ENCODE measurements at regions not wholly inside any gene's neighbourhood (a gene's known extent, or its start where the extent isn't known, plus 50 kb on each side); places are given as distances from the start of the nearest gene placed in this dataset.
A peak's percentile ranks its signal among the peaks of the same experiment; 100 is the strongest.

GRCh38 chr21:35136586-35137219 lies 87.6 kb upstream of the RUNX1 start:
- no peak for DNase-seq (ENCODE audit: low spot score)

DNA sequence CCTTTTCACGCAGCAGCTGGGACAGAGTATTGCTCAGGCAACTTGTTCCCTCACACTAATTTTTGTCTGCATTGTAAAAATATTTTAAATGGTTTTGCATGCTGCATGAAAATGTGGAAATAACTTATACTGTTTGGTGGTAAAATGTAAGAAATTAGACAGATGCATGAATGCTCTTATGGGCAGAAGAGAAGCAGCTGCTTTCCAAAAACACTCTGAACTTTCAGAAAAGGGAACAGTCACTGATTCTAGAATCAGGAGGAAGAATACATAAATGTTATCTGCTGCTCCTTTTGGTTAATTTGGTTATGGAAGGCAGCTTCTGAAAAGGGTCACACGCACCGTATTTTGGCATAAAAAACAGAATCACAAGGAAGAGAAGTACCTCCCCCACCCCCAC lies 87.0 kb upstream of the RUNX1 start:
- DNase-seq (ENCODE audit: low spot score), result no peak

DNA sequence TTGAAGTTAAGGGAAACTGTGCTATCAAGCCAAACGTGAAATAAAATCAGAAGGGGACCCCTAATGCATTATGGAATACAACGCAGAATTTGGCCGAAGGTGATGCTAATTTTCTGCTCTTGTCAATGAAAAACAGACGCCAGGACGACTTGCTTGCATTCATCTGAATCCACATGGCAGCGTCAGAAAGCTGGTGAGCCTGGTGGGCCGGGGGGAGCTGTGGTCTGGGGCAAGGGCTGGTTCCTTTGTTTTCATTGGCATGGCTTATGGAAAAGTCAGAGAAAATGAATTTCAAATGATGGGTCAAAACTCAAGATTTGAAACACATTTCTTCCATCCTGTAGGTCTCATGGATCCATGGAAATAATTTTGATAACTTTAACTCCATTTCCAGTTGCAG lies 86.4 kb upstream of the RUNX1 start:
- DNase-seq (ENCODE audit: low spot score), result no peak

DNA sequence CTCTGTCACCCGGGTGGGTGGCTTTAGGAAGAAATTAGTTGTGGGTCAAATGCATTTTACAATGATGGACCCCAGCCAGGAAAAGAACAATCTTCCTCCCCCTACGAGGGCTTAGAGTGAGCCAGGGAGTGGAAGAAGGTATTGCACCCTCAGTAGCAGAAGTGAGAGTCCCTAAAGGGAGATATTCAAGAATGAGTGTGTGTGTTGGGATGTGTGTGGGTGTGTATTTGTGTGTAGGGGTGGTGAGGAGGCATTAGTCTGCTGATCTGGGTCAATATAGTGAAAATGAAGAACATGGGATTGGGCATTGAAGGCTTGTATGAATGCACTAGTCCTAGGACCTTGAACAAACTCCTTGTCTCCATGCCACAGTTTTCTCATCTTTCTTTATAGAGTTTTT lies 85.2 kb upstream of the RUNX1 start:
- DNase-seq (ENCODE audit: low spot score), result no peak

DNA sequence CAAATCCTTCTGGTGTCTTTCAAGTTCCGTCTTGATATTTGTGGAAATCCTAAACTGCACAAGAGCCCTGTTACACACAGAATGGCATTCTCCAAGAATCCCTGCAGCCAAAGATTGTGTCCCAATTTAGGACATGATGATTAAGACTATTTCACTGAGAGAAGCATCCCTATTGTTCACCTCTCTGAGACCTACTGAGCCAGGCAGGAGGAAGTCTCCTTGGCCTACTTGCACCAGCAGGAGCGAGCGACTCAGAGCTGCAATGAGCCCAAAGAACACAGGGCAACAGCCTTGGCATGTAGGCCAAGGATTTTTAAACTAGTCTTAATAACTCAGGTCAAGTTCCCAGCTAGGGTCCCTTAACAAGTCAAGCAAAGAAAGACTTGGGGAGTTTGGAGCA lies 79.4 kb upstream of the RUNX1 start:
- no peak for DNase-seq (ENCODE audit: low spot score)

- no peak for DNase-seq (ENCODE audit: low spot score)
These were observed 78.7 kb upstream of the RUNX1 start for GRCh38 chr21:35127851-35128250.

- no peak for DNase-seq (ENCODE audit: low spot score)
These were observed 77.9 kb upstream of the RUNX1 start for GRCh38 chr21:35127026-35127425.

GRCh38 chr21:35120631-35121180 lies 71.6 kb upstream of the RUNX1 start:
- no peak for DNase-seq (ENCODE audit: low spot score)

DNA sequence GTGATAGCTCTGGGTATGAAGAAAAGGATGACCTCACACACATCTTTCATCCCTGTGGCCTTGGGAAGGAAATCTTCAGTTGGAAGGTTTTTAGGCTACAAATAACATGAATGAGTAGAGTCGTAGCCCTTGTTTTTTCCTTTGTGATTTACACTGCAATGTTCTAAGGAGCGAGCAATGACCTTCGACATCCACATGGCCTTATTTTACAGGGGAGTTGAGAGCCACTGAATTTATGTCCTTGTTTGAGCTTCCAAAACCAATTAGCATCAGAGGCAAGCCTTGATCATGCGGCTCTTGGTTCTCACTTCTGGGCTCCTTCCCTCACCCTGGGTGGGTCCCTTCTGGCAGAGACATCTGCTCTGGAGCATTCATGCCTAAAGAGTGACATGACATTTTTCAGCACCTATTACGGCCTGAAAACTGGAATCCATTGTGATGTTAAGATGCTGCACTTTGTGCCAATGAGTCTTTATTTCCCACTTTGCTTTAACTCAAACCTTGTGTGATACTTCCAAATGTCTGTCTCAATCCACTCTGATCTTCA lies 70.5 kb upstream of the RUNX1 start:
- DNase-seq (ENCODE audit: low spot score), result no peak

DNA sequence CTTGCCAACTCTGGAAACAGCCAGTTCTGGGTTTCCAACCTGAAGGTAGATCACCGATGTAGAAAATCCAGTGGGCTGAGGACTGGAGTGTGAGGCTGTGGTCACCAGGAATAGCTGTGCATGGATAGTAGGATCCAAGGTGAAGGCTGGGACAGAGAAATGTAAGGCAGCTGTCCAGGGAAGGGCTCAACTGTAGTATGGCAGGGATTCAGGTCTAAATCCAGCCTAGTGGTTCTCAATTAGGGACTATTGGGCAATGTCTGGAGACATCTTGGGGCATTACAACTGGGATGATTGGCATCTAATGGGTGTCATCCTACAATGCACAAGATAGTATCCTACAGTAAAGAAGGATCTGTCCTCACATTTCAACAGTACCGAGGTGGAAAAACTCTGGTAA lies 67.7 kb upstream of the RUNX1 start:
- no peak for DNase-seq (ENCODE audit: low spot score)

GRCh38 chr21:35113064-35113463 lies 64.0 kb upstream of the RUNX1 start:
- no peak for DNase-seq (ENCODE audit: low spot score)

DNA sequence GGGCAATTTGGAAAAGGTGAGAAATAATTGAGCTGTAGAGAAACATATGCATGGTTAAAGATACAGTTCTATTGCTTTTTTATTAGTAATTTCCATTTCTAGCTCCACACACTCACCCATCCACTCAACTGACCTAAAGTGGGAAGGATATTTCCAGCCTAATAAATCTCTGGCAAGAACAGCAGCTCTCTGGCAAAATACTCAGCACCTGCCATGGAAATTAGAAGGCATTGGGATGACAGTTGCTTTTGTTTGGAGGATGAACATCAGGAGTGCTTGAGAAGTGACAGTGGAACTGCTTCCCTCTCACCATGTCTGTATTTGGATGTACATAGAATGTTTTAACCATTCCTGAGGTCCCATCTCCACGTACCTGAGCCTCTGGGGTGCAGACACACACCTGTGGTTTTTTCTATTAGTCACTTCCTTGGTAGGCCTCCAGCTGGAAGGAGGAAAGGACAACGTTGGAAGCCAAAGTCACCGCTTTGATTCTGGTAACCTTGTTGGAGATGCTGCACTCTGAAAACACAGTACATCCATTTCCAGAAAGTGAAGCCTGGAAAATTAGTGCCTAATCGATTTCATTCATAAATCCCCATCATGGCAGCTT lies 62.3 kb upstream of the RUNX1 start:
- DNase-seq (ENCODE audit: low spot score), result no peak

- no peak for DNase-seq (ENCODE audit: low spot score)
These were observed 59.8 kb upstream of the RUNX1 start for GRCh38 chr21:35108887-35109286.

GRCh38 chr21:35107520-35107919 lies 58.4 kb upstream of the RUNX1 start:
- no peak for DNase-seq (ENCODE audit: low spot score)

DNA sequence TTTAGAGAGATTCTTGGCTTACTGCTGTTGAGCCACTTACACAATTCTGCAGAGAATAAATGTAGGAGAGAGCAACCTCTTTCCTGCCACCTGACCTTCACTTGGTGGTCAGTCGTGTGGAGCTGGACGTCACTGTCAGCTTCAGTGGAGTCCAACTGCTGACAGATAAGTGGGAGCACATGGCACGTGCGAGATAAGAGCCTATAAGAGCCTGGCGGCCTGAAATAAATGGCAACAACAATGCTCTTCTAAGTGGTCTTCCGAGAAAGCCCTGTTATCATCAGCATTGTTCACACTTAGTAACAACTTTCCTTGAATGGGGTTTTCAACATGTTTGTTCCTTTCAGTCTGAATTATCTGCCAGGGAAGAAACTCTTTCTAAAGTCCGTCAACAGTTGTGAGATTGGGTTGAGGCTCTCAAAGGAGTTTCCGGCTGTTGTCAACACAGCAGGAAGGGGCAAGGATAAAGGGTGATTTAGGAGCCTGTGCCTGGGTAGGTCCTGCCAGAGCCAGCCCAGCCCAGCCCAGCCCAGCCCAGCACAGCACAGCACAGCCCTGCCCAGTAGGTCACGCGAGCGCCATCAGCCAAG lies 57.2 kb upstream of the RUNX1 start:
- DNase-seq (ENCODE audit: low spot score), result no peak

- DNase-seq (ENCODE audit: low spot score), result peak; percentile 14
These were observed 53.6 kb upstream of the RUNX1 start for GRCh38 chr21:35102488-35103371.

- DNase-seq (ENCODE audit: low spot score), result no peak
These were observed 51.3 kb upstream of the RUNX1 start for GRCh38 chr21:35100349-35100811.

DNA sequence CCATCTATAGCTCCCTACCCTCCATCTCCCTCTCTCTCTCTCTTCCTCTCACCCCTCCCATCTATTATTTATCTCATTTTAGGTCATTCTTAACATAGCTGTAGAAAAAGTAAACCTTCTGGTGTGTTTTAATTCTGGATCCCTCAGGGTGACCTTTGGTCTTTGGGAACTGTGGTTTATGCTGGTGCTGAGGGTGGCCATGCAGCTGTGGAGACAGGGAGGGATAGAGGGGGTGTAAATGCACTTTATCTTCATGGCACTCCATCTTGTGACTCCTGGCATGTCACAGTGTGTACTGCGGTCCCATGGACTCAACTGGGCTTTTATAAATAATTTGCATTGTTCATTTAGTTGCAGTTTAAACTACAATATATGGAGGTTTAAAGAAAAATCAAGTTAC lies 50.2 kb upstream of the RUNX1 start:
- DNase-seq (ENCODE audit: low spot score), result no peak

Data from CD4-positive, alpha-beta T cell treated with Interleukin-2 at 100 ng/mL for 4 hours (primary cell).